Calu3 (cell line): ENCODE measurements at regions not wholly inside any gene's neighbourhood (a gene's known extent, or its start where the extent isn't known, plus 50 kb on each side); places are given as distances from the start of the nearest gene placed in this dataset.

Source experiments
- BruUV-seq: library from RNA; stranded (reverse); fragments of 400-500 nt; replicated peaks from 2 replicates; lab custom pipeline; 2021; lab: Mats Ljungman, UMichigan
- CTCF ChIA-PET: fragments of 300-600 bp; sonication (Branson Sonifier 250); formaldehyde crosslinking; loops from one replicate; lab custom pipeline; 2022; ENCODE audit warnings: antibody characterized with exemption; lab: Charles Lee
- DNase-seq: peaks from one replicate; pipeline ENCODE4 v3.0.0; 2022
- H3K27ac Mint-ChIP-seq: one replicate; pipeline ENCODE4 v1.8.0; 2022; ENCODE audit warnings: mixed read lengths; ENCODE audit not compliant: unreplicated experiment
- H3K27me3 Mint-ChIP-seq: one replicate; pipeline ENCODE4 v1.8.0; 2022; ENCODE audit warnings: mixed read lengths; ENCODE audit not compliant: unreplicated experiment
- H3K36me3 Mint-ChIP-seq: one replicate; pipeline ENCODE4 v1.8.0; 2022; ENCODE audit warnings: mild to moderate bottlenecking, moderate library complexity, mixed read lengths; ENCODE audit not compliant: insufficient read depth, unreplicated experiment
- H3K4me1 Mint-ChIP-seq: one replicate; pipeline ENCODE4 v1.8.0; 2022; ENCODE audit warnings: mild to moderate bottlenecking, low read depth, mixed read lengths; ENCODE audit not compliant: unreplicated experiment
- H3K4me3 Mint-ChIP-seq: one replicate; pipeline ENCODE4 v1.8.0; 2022; ENCODE audit warnings: mild to moderate bottlenecking, low read depth, moderate library complexity, mixed read lengths; ENCODE audit not compliant: unreplicated experiment
- H3K9me3 Mint-ChIP-seq: one replicate; pipeline ENCODE4 v1.8.0; 2022; ENCODE audit warnings: low read depth, mixed read lengths; ENCODE audit not compliant: unreplicated experiment
- intact Hi-C: fragments of 100-400 bp; cut with micrococcal nuclease; formaldehyde crosslinking; loops from one replicate; pipeline ENCODE4 v1.10.0; 2022; ENCODE audit not compliant: unreplicated experiment
- TF ChIP-seq, protein P1 (sequence below): fragments of 200-600 bp; IDR thresholded peaks from one replicate; pipeline ENCODE4 v1.8.0; 2022; ENCODE audit warnings: antibody characterized with exemption; ENCODE audit not compliant: unreplicated experiment

DNA sequence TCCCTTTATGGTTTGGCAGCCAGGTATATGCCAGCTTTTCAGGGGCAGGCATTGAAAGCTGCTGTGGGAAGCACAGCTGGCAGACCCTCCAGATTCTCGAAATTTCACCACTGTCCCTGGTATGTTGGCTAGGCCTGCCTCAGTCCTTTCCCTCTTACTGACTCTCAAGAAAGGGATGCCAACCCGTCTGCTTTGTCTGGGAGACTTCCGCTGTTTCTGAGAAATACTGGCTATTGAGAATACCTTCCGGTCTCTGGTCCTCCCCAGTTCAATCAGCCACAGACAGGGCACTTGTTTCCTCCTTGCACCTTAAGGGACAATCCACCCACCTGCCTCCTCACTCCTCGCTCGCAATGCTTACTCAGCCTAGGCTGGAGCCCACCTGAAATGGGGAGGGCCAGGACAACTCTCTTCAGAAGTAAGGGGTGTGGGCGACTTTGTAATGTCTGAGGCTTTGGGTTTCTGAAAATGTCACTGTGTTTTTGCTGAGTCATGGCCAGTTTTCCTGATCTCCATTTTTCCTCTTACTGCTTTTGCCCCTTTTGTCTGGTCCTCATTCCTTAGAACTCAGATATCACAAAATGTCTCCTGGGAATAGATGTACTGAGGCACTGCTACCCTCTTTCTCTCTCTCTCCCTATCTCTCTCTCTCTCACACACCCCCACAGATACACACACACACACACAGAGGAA, 571.1 kb downstream of the TNS1 start:
- intact Hi-C loops: no loop called here
- Mint-ChIP-seq H3K36me3 (no peaks in the 10 kb centered on the region), H3K4me3 (no peak overlapping the region), H3K27ac (peak overlapping the region; percentile 25), H3K9me3 (peaks cover 5% of the 10 kb centered on the region), H3K4me1 (peaks cover 29% of the 10 kb centered on the region), H3K27me3 (no peaks in the 10 kb centered on the region)
- no TSS peak for BruUV-seq
- TF ChIP-seq, protein P1, sequence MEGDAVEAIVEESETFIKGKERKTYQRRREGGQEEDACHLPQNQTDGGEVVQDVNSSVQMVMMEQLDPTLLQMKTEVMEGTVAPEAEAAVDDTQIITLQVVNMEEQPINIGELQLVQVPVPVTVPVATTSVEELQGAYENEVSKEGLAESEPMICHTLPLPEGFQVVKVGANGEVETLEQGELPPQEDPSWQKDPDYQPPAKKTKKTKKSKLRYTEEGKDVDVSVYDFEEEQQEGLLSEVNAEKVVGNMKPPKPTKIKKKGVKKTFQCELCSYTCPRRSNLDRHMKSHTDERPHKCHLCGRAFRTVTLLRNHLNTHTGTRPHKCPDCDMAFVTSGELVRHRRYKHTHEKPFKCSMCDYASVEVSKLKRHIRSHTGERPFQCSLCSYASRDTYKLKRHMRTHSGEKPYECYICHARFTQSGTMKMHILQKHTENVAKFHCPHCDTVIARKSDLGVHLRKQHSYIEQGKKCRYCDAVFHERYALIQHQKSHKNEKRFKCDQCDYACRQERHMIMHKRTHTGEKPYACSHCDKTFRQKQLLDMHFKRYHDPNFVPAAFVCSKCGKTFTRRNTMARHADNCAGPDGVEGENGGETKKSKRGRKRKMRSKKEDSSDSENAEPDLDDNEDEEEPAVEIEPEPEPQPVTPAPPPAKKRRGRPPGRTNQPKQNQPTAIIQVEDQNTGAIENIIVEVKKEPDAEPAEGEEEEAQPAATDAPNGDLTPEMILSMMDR: no peak
- DNase-seq: no peak
- CTCF ChIA-PET: no interaction called here

DNA sequence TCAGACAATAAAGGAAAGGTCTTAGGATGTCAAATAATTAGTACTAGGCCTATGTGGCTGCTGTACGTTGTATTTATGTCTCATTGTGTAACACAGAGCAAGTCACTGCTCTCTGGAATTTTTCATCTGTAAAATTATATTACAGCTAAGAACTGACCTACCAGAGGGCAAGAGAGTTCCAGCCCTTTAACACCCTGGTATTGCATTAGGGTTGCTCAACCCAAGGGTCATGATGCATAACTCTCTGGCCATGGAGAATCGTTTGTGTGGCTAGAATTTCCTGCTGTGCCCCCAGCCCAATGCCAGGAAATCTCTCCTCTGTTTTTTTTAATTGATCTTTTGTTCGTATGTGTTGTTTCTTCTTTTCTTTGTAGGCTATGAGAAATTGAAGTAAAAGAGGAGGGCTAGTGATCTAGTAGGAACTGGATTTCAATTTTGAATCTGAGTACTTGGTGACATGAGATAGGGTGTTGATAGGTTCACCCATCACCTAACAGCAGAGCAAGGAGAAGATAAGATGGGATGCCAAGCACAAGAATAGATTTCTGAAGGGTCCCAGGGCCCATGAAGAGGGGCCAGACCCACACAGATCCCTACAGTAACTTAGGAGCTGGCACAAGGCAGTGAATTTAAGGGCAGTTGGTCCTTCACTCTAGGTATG, 571.2 kb upstream of the TNP1 start:
- BruUV-seq: no TSS peak
- intact Hi-C loops: no loop called here
- CTCF ChIA-PET: no interaction called here
- H3K27me3 Mint-ChIP-seq: no peaks in the 10 kb centered on the region
- no peak for DNase-seq
- peaks cover 5% of the 10 kb centered on the region for H3K9me3 Mint-ChIP-seq
- H3K27ac Mint-ChIP-seq: no peak overlapping the region
- no peak overlapping the region for H3K4me3 Mint-ChIP-seq
- no peaks in the 10 kb centered on the region for H3K36me3 Mint-ChIP-seq
- TF ChIP-seq, protein P1: no peak
- peaks cover 29% of the 10 kb centered on the region for H3K4me1 Mint-ChIP-seq

DNA sequence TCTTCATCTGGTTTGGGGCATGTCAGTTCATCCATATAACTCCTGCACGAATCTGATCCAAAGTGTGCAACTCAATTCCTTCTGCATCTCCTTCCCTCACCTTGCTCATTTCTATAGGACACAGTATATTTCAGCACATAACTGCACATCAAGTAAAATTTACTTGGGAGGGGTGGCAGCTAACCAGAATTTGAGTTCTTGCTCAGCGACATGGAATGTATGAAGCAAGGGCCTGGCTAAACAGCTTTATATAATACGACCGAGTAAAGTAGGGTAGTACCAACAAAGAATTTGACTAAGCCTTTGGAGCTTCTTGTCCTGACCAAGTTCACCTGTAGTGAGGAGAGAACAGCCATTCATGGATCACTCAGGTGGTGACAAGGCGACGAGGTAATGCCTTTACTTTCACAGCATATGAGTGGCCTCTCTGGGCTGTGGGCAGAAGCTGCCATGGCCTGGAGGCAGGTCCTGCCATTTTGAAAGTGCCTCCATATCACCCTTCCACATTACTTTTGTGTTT, 570.2 kb upstream of the TNP1 start:
- intact Hi-C loops: no loop called here

DNA sequence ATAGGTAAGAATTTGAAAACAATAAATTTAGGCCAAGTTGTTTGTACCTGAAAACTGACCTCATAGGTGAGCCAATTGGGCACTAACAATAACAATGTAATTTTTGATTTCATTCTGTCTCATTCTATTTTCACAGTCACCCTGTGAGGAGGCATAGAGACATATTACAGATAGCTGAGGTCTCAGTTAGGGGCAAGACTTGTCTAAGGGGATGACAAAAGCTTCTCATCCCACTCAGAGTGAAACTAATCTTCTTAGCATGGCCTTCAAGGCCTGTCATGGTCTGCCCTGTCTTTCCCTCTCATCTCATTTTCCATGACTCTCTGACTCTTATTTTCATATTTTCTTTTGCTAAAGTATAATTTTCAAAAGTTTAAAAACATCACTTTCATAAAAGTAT, 562.0 kb upstream of the TNP1 start:
- no peak for DNase-seq
- H3K27ac Mint-ChIP-seq: no peak overlapping the region
- no peaks in the 10 kb centered on the region for H3K27me3 Mint-ChIP-seq
- H3K36me3 Mint-ChIP-seq: no peaks in the 10 kb centered on the region
- no peak overlapping the region for H3K4me3 Mint-ChIP-seq
- intact Hi-C loops: no loop called here
- CTCF ChIA-PET: no interaction called here
- H3K4me1 Mint-ChIP-seq: no peaks in the 10 kb centered on the region
- TF ChIP-seq, protein P1: no peak
- no TSS peak for BruUV-seq
- H3K9me3 Mint-ChIP-seq: no peaks in the 10 kb centered on the region

More for the DNA sequence above, 570.2 kb upstream of the TNP1 start:
- BruUV-seq: no TSS peak
- no peak for DNase-seq
- no peak overlapping the region for H3K4me3 Mint-ChIP-seq
- no peaks in the 10 kb centered on the region for H3K27me3 Mint-ChIP-seq
- H3K36me3 Mint-ChIP-seq: no peaks in the 10 kb centered on the region
- CTCF ChIA-PET: no interaction called here
- TF ChIP-seq, protein P1: no peak
- H3K4me1 Mint-ChIP-seq: peaks cover 29% of the 10 kb centered on the region
- peaks cover 5% of the 10 kb centered on the region for H3K9me3 Mint-ChIP-seq
- H3K27ac Mint-ChIP-seq: no peak overlapping the region
